Stimulated activated CD4-positive, alpha-beta T cell treated with anti-CD3 and anti-CD28 coated beads, Interleukin-2, amount 100 ng/mL, for 24 hours (primary cell): ENCODE measurements at regions not wholly inside any gene's neighbourhood (a gene's known extent, or its start where the extent isn't known, plus 50 kb on each side); places are given as distances from the start of the nearest gene placed in this dataset.
"Not testable (repeated sequence)": the region's sequence is repeated elsewhere in the genome, so short reads cannot be mapped to it uniquely, and the experiment has no call there.

Experiments used
- DNase-seq, 2 donors: peaks; one replicate each; pipeline ENCODE4 v3.0.0-alpha.2; 2020

GRCh38 chr7:76709703-76710102 lies 82.6 kb upstream of the POMZP3 start:
- not testable (repeated sequence) for DNase-seq

- DNase-seq = not testable (repeated sequence)
These were observed 81.4 kb upstream of the POMZP3 start for GRCh38 chr7:76708446-76708845.

- not testable (repeated sequence) for DNase-seq
These were observed 76.7 kb upstream of the POMZP3 start for GRCh38 chr7:76703815-76704214.

GRCh38 chr7:76686277-76686676 lies 59.2 kb upstream of the POMZP3 start:
- DNase-seq = not testable (repeated sequence)

GRCh38 chr7:76684737-76685136 lies 57.7 kb upstream of the POMZP3 start:
- DNase-seq = not testable (repeated sequence)

- DNase-seq = not testable (repeated sequence)
These were observed 56.6 kb upstream of the POMZP3 start for GRCh38 chr7:76683631-76684030.

GRCh38 chr7:76681810-76682209 lies 54.7 kb upstream of the POMZP3 start:
- not testable (repeated sequence) for DNase-seq

GRCh38 chr7:76679174-76679573 lies 52.1 kb upstream of the POMZP3 start:
- not testable (repeated sequence) for DNase-seq

- not testable (repeated sequence) for DNase-seq
These were observed 51.4 kb upstream of the POMZP3 start for GRCh38 chr7:76678500-76678899.

GRCh38 chr7:76676890-76677289 lies 49.8 kb upstream of the POMZP3 start:
- not testable (repeated sequence) for DNase-seq
